Endodermal cell (in vitro differentiated cells): ENCODE measurements at regions not wholly inside any gene's neighbourhood (a gene's known extent, or its start where the extent isn't known, plus 50 kb on each side); places are given as distances from the start of the nearest gene placed in this dataset.

ENCODE experiments used
- DNase-seq: peaks from one replicate; pipeline ENCODE4 v3.0.0-alpha.2; 2017
- H3K27ac ChIP-seq: 2 replicates; pipeline ENCODE4 v1.5.1; 2013; ENCODE audit warnings: mild to moderate bottlenecking, low read depth, low read length, moderate library complexity
- H3K27me3 ChIP-seq: 2 replicates; pipeline ENCODE4 v1.6.1; 2013; ENCODE audit warnings: mild to moderate bottlenecking, low read length, moderate library complexity; ENCODE audit not compliant: insufficient read depth, control insufficient read depth, poor library complexity, severe bottlenecking
- H3K36me3 ChIP-seq: 2 replicates; pipeline ENCODE4 v1.7.0; 2013; ENCODE audit warnings: mild to moderate bottlenecking, low read length, moderate library complexity; ENCODE audit not compliant: control insufficient read depth, insufficient read depth
- H3K4me1 ChIP-seq: one replicate; pipeline ENCODE4 v1.7.0; 2013; ENCODE audit warnings: low read length; ENCODE audit not compliant: control insufficient read depth, insufficient read depth
- H3K4me3 ChIP-seq: 2 replicates; pipeline ENCODE4 v1.5.1; 2013; ENCODE audit warnings: mild to moderate bottlenecking, low read length, moderate library complexity
- H3K9ac ChIP-seq: 2 replicates; pipeline ENCODE4 v1.6.1; 2013; ENCODE audit warnings: mild to moderate bottlenecking, low read length, moderate library complexity; ENCODE audit not compliant: poor library complexity, severe bottlenecking; ENCODE audit errors: extremely low read depth
- H3K9me3 ChIP-seq: 2 replicates; pipeline ENCODE4 v1.6.1; 2013; ENCODE audit warnings: mild to moderate bottlenecking, low read length, moderate library complexity; ENCODE audit not compliant: control insufficient read depth
- H3K27ac Mint-ChIP-seq: 2 replicates; pipeline ENCODE4 v1.8.0; 2020; ENCODE audit warnings: mixed read lengths
- H3K27me3 Mint-ChIP-seq: 2 replicates; pipeline ENCODE4 v1.8.0; 2021; ENCODE audit warnings: mild to moderate bottlenecking, mixed read lengths; ENCODE audit not compliant: insufficient read depth
- H3K36me3 Mint-ChIP-seq: 2 replicates; pipeline ENCODE4 v1.8.0; 2020; ENCODE audit warnings: low read depth, mixed read lengths
- H3K4me1 Mint-ChIP-seq: 2 replicates; pipeline ENCODE4 v1.8.0; 2020; ENCODE audit warnings: mixed read lengths
- H3K4me3 Mint-ChIP-seq: 2 replicates; pipeline ENCODE4 v1.8.0; 2020; ENCODE audit warnings: mild to moderate bottlenecking, moderate library complexity, mixed read lengths
- H3K9me3 Mint-ChIP-seq: 2 replicates; pipeline ENCODE4 v1.8.0; 2020; ENCODE audit warnings: mild to moderate bottlenecking, mixed read lengths
- CTCF ChIP-seq: fragments of 200-600 bp; sonication (generic); conservative IDR thresholded peaks from 2 replicates; pipeline ENCODE4 v1.5.0; 2021; ENCODE audit warnings: antibody characterized with exemption, mild to moderate bottlenecking
- WGBS, 2 experiments: methylation state at CpG; one replicate each; pipeline versions ENCODE4 v1.1.5 to v1.1.7; 2013; ENCODE audit warnings: missing lambda C conversion rate in 2 of 2, mixed read lengths in 1 of 2; ENCODE audit not compliant: insufficient coverage in 1 of 2, insufficient read length in 1 of 2; 5-methylcytosine and 5-hydroxymethylcytosine counted together

GRCh38 chr15:57878573-57878972, 172.1 kb downstream of the POLR2M start:
- Histone ChIP-seq H3K27me3 (no peaks in the 10 kb centered on the region), H3K9ac (no peak overlapping the region), H3K9me3 (peaks cover 22% of the 10 kb centered on the region), H3K36me3 (no peaks in the 10 kb centered on the region), H3K27ac (no peak overlapping the region), H3K4me3 (no peak overlapping the region), H3K4me1 (no peaks in the 10 kb centered on the region)
- H3K4me3 Mint-ChIP-seq = no peak overlapping the region
- no peaks in the 10 kb centered on the region for H3K36me3 Mint-ChIP-seq
- H3K9me3 Mint-ChIP-seq = peaks cover 17% of the 10 kb centered on the region
- no peak for TF ChIP-seq CTCF
- no peak overlapping the region for H3K27ac Mint-ChIP-seq
- DNase-seq = no peak
- WGBS, 2 experiments = 79% methylated on average over 2 of the region's 2 CpGs; no CpG with 5 or more reads in 1 of the 2 experiments
- H3K27me3 Mint-ChIP-seq = peaks cover 9% of the 10 kb centered on the region
- peaks cover 5% of the 10 kb centered on the region for H3K4me1 Mint-ChIP-seq

- H3K4me1 ChIP-seq = no peaks in the 10 kb centered on the region
- H3K27me3 Mint-ChIP-seq = peaks cover 20% of the 10 kb centered on the region
- H3K36me3 Mint-ChIP-seq = no peaks in the 10 kb centered on the region
- peaks cover under 1% of the 10 kb centered on the region for H3K9me3 Mint-ChIP-seq
- peaks cover 8% of the 10 kb centered on the region for H3K9me3 ChIP-seq
- 92 to 96% methylated on average over 3 of the region's 3 CpGs for WGBS, 2 experiments
- H3K4me3 Mint-ChIP-seq = no peak overlapping the region
- H3K36me3 ChIP-seq = no peaks in the 10 kb centered on the region
- H3K4me3 ChIP-seq = no peak overlapping the region
- H3K9ac ChIP-seq = no peak overlapping the region
- H3K4me1 Mint-ChIP-seq = no peaks in the 10 kb centered on the region
- DNase-seq = no peak
- no peak overlapping the region for H3K27ac Mint-ChIP-seq
- no peak for TF ChIP-seq CTCF
- H3K27me3 ChIP-seq = peaks cover 8% of the 10 kb centered on the region
- no peak overlapping the region for H3K27ac ChIP-seq
Measured at GRCh38 chr15:57881361-57881760, 174.8 kb downstream of the POLR2M start.

- H3K36me3 Mint-ChIP-seq = no peaks in the 10 kb centered on the region
- H3K9me3 Mint-ChIP-seq = no peaks in the 10 kb centered on the region
- Histone ChIP-seq H3K27ac (no peak overlapping the region), H3K27me3 (peaks cover 8% of the 10 kb centered on the region), H3K36me3 (no peaks in the 10 kb centered on the region), H3K9ac (no peak overlapping the region), H3K4me3 (no peak overlapping the region), H3K9me3 (peaks cover 2% of the 10 kb centered on the region), H3K4me1 (no peaks in the 10 kb centered on the region)
- H3K27me3 Mint-ChIP-seq = peaks cover 20% of the 10 kb centered on the region
- no peak for DNase-seq
- 95 to 100% methylated on average over 1 to 3 of the region's 3 CpGs for WGBS, 2 experiments
- no peaks in the 10 kb centered on the region for H3K4me1 Mint-ChIP-seq
- no peak for TF ChIP-seq CTCF
- no peak overlapping the region for H3K27ac Mint-ChIP-seq
- no peak overlapping the region for H3K4me3 Mint-ChIP-seq
Measured at GRCh38 chr15:57881972-57882371, 175.5 kb downstream of the POLR2M start.
